K562 (cell line): ENCODE measurements at regions not wholly inside any gene's neighbourhood (a gene's known extent, or its start where the extent isn't known, plus 50 kb on each side); places are given as distances from the start of the nearest gene placed in this dataset.
A peak's percentile ranks its signal among the peaks of the same experiment; 100 is the strongest.

ENCODE experiments used
- ATAC-seq: fragments of 200-7000 bp; cut with Tn5 transposase; 3 replicates; pipeline ENCODE4 v1.9.1; 2020; ENCODE audit warnings: moderate library complexity
- BruUV-seq: library from RNA; stranded (reverse); fragments of 400-500 nt; replicated peaks from 2 replicates; lab custom pipeline; 2021; lab: Mats Ljungman, UMichigan
- CTCF ChIA-PET: fragments of 300-600 bp; formaldehyde crosslinking; extraction: SDS; loops from one replicate; lab custom pipeline; 2021; ENCODE audit warnings: low intra/inter-chr PET ratio; lab: Yijun Ruan, JAX
- POLR2A ChIA-PET: fragments of 300-600, 350-650 bp; sonication (Branson Sonifier 250); formaldehyde crosslinking; extraction: SDS; loops from one replicate; lab custom pipeline; 2021; ENCODE audit warnings: antibody characterized with exemption, inconsistent platforms; lab: Yijun Ruan, JAX
- DNase-seq, 4 experiments: peaks; one replicate each; pipeline versions ENCODE4 v3.0.0 to v3.0.0-alpha.2; 2011 to 2018; ENCODE audit warnings: low spot score in 3 of 4, mixed read lengths in 3 of 4; ENCODE audit errors: extremely low read depth in 1 of 4
- FAIRE-seq: peaks from 2 replicates; lab custom pipeline; 2011; peaks lifted over from hg19 to GRCh38; lab: Jason Lieb, UNC
- H2AFZ ChIP-seq: 2 replicates; pipeline ENCODE4 v1.6.0; 2011; ENCODE audit warnings: low read depth, low read length, control low read depth, inconsistent platforms
- H3K27ac ChIP-seq: fragments of 200-600 bp; 3 replicates; pipeline ENCODE4 v1.8.0; 2011; ENCODE audit warnings: low read depth, mild to moderate bottlenecking, control low read depth, inconsistent platforms, low read length, moderate library complexity, mixed read lengths; ENCODE audit errors: extremely low read depth
- H3K27me3 ChIP-seq, 2 experiments: fragments of 300-600 bp in 1 of 2; 2 replicates in 1 of 2; 3 replicates in 1 of 2; pipeline versions ENCODE4 v1.6.0 to v1.8.0; 2011; ENCODE audit warnings: inconsistent platforms in 2 of 2, low read length in 2 of 2, mild to moderate bottlenecking in 1 of 2, mixed read lengths in 1 of 2, moderate library complexity in 1 of 2; ENCODE audit not compliant: control insufficient read depth in 2 of 2, insufficient read depth in 2 of 2
- H3K36me3 ChIP-seq: fragments of 300-600 bp; 3 replicates; pipeline ENCODE4 v1.8.0; 2011; ENCODE audit warnings: mild to moderate bottlenecking, low read length, inconsistent platforms; ENCODE audit not compliant: control insufficient read depth, insufficient read depth
- H3K4me1 ChIP-seq, 2 experiments: fragments of 200-600 bp in 1 of 2; replicated peaks in 1 of 2; 2 replicates in 1 of 2; 3 replicates in 1 of 2; pipeline versions ENCODE4 v1.5.1 to v1.8.0; 2011; ENCODE audit warnings: inconsistent platforms in 2 of 2, low read length in 2 of 2, mild to moderate bottlenecking in 1 of 2, mixed read lengths in 1 of 2, moderate library complexity in 1 of 2; ENCODE audit not compliant: control insufficient read depth in 2 of 2, insufficient read depth in 2 of 2
- H3K4me2 ChIP-seq: 2 replicates; pipeline ENCODE4 v1.6.1; 2011; ENCODE audit warnings: low read length, control low read depth, inconsistent platforms, mixed read lengths; ENCODE audit not compliant: insufficient read depth
- H3K4me3 ChIP-seq: fragments of 200-600 bp; sonication (generic), shearing (Covaris generic); 2 replicates; pipeline ENCODE4 v1.5.1; 2016; ENCODE audit warnings: control low read depth, inconsistent platforms
- H3K79me2 ChIP-seq: fragments of 200-600 bp; 3 replicates; pipeline ENCODE4 v1.8.0; 2011; ENCODE audit warnings: low read length, inconsistent platforms; ENCODE audit not compliant: control insufficient read depth, insufficient read depth
- H3K9ac ChIP-seq, 2 experiments: 2 replicates each; pipeline versions ENCODE4 v1.6.0 to v1.6.1; 2011; ENCODE audit warnings: low read depth in 2 of 2, low read length in 2 of 2, control low read depth in 1 of 2, inconsistent platforms in 1 of 2, mild to moderate bottlenecking in 1 of 2, mixed read lengths in 1 of 2; ENCODE audit not compliant: insufficient read depth in 1 of 2
- H3K9me1 ChIP-seq: one replicate; pipeline ENCODE4 v1.6.0; 2011; ENCODE audit warnings: inconsistent platforms, mild to moderate bottlenecking, low read length, moderate library complexity; ENCODE audit not compliant: control insufficient read depth, insufficient read depth
- H3K9me3 ChIP-seq: replicated peaks from 2 replicates; pipeline ENCODE4 v1.5.1; 2011; ENCODE audit warnings: low read depth, low read length, inconsistent platforms; ENCODE audit not compliant: control insufficient read depth, insufficient read depth
- H4K20me1 ChIP-seq: replicated peaks from 2 replicates; pipeline ENCODE4 v1.6.1; 2011; ENCODE audit warnings: low read length, inconsistent platforms, mixed read lengths; ENCODE audit not compliant: control insufficient read depth, insufficient read depth
- ARHGAP35 ChIP-seq: fragments of 450-650 bp; IDR thresholded peaks from 2 replicates; pipeline ENCODE4 v1.6.1; 2018; ENCODE audit not compliant: partially characterized antibody
- BDP1 ChIP-seq: IDR thresholded peaks from 3 replicates; pipeline ENCODE4 v1.6.1; 2011; ENCODE audit not compliant: insufficient read length, insufficient read depth
- BRD4 ChIP-seq: fragments of 200-600 bp; sonication (generic); IDR thresholded peaks from 2 replicates; pipeline ENCODE4 v1.6.1; 2017; ENCODE audit warnings: inconsistent platforms
- ESRRA ChIP-seq: fragments of 450-650 bp; IDR thresholded peaks from 2 replicates; pipeline ENCODE4 v1.6.1; 2014; ENCODE audit warnings: low read depth, mild to moderate bottlenecking, moderate library complexity, borderline replicate concordance
- HNRNPK ChIP-seq: fragments of 200-400 bp; formaldehyde crosslinking; IDR thresholded peaks from one replicate; pipeline ENCODE4 v1.6.1; 2018; ENCODE audit warnings: mild to moderate bottlenecking, low read depth, low read length; ENCODE audit not compliant: poor library complexity, severe bottlenecking
- KHSRP ChIP-seq: fragments of 450-650 bp; IDR thresholded peaks from 2 replicates; pipeline ENCODE4 v1.6.1; 2017
- MAFG ChIP-seq: fragments of 450-650 bp; conservative IDR thresholded peaks from 2 replicates; pipeline ENCODE4 v1.6.1; 2016; ENCODE audit warnings: missing genetic modification characterization, missing compliant biosample characterization
- MCM3 ChIP-seq: fragments of 450-650 bp; IDR thresholded peaks from 2 replicates; pipeline ENCODE4 v1.6.1; 2016
- NEUROD1 ChIP-seq: fragments of 150-350 bp; IDR thresholded peaks from 2 replicates; pipeline ENCODE4 v1.6.1; 2014; ENCODE audit warnings: borderline replicate concordance, low read length, low read depth; ENCODE audit not compliant: partially characterized antibody
- NFE2 ChIP-seq: IDR thresholded peaks from 2 replicates; pipeline ENCODE4 v1.6.1; 2014; ENCODE audit warnings: antibody characterized with exemption, low read depth
- RBM25 ChIP-seq: fragments of 200-400 bp; formaldehyde crosslinking; IDR thresholded peaks from 2 replicates; pipeline ENCODE4 v1.6.1; 2018; ENCODE audit warnings: low read length, low read depth, moderate library complexity; ENCODE audit not compliant: severe bottlenecking
- SMAD1 ChIP-seq: fragments of 150-350 bp; IDR thresholded peaks from 2 replicates; pipeline ENCODE4 v1.6.1; 2014; ENCODE audit warnings: low read length, low read depth; ENCODE audit not compliant: partially characterized antibody
- STAG1 ChIP-seq: sonication (generic); formaldehyde crosslinking; IDR thresholded peaks from 2 replicates; pipeline ENCODE4 v1.5.0; 2020; ENCODE audit warnings: missing genetic modification reagents, borderline replicate concordance
- ZNF436 ChIP-seq: fragments of 250-450, 450-650 bp; sonication (Bioruptor Pico); formaldehyde crosslinking; IDR thresholded peaks from 2 replicates; pipeline ENCODE4 v1.7.0; 2020; ENCODE audit warnings: mild to moderate bottlenecking
- ZNF449 ChIP-seq: fragments of 250-450 bp; sonication (Bioruptor Pico); IDR thresholded peaks from 2 replicates; pipeline ENCODE4 v1.8.0; 2022; ENCODE audit warnings: moderate library complexity, mild to moderate bottlenecking, inconsistent platforms
- ZNF589 ChIP-seq: fragments of 200-800 bp; sonication (Bioruptor generic); IDR thresholded peaks from 2 replicates; pipeline ENCODE4 v1.6.1; 2016; ENCODE audit warnings: low read depth, missing genetic modification characterization, missing compliant biosample characterization
- WGBS: fragments of 100-300 bp; shearing (Covaris generic); methylation state at CpG from one replicate; pipeline ENCODE4 v1.1.6; 2016; ENCODE audit warnings: low coverage, mixed read lengths; ENCODE audit not compliant: insufficient coverage; ENCODE audit errors: missing lambda C conversion rate; 5-methylcytosine and 5-hydroxymethylcytosine counted together
- in situ Hi-C: fragments of 300-500 bp; cut with MboI; formaldehyde crosslinking; loops from 4 replicates; pipeline ENCODE4 v1.15.0; 2018; ENCODE audit warnings: inconsistent platforms, mixed read lengths
- intact Hi-C: fragments of 100-400 bp; cut with micrococcal nuclease; formaldehyde crosslinking; loops from 2 replicates; pipeline ENCODE4 v1.14.2; 2022
- TF ChIP-seq, protein P1 (sequence below): fragments of 250-450 bp; sonication (Bioruptor Pico); IDR thresholded peaks from 2 replicates; pipeline ENCODE4 v1.5.0; 2021

- intact Hi-C loops = no loop called here
Measured at GRCh38 chr5:117027384-117027783, 452.8 kb upstream of the SEMA6A start.

DNA sequence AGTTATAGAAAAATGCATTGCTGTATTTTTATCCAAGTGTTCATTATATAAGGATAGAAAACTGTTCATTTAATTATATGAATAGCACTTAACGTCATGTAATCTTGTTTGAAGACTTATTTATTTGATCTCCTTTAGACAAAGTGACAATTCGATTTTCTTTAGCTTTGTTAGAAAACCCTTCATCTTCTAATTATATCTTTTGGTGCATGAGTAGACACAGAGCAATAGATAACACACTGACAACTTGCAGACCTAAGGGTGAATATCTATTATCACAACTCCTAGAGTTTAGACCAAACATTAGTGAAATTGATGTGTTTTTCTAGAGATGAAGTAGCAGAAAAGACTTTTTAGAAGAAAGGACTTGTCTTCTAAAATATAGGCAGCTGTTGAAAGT lies 446.4 kb upstream of the SEMA6A start:
- Histone ChIP-seq H3K9me1 (no peaks in the 10 kb centered on the region), H2AFZ (no peak overlapping the region), H3K9me3 (no peaks in the 10 kb centered on the region), H3K4me3 (no peak overlapping the region), H3K27ac (no peak overlapping the region), H3K79me2 (no peaks in the 10 kb centered on the region), H4K20me1 (no peaks in the 10 kb centered on the region), H3K4me1 (no peaks in the 10 kb centered on the region), H3K27me3 (no peaks in the 10 kb centered on the region), H3K4me2 (no peak overlapping the region), H3K9ac (no peak overlapping the region), H3K36me3 (no peaks in the 10 kb centered on the region)
- FAIRE-seq (no peak), ATAC-seq (no peak), DNase-seq (no peak)
- intact Hi-C loops = no loop called here
- ChIA-PET CTCF (no interaction called here), POLR2A (no interaction called here)
- no TSS peak for BruUV-seq
- 0% methylated on average over 2 of the region's 2 CpGs for WGBS
- in situ Hi-C loops = no loop called here
- TF ChIP-seq ESRRA (no peak), RBM25 (no peak), BRD4 (no peak), NFE2 (no peak), ZNF436 (CRISPR knock-in tag) (no peak), KHSRP (no peak), HNRNPK (no peak), SMAD1 (no peak), STAG1 (CRISPR knock-in tag) (no peak), ARHGAP35 (no peak), MCM3 (no peak), BDP1 (no peak), ZNF589 (CRISPR knock-in tag) (no peak)
- TF ChIP-seq, protein P1, sequence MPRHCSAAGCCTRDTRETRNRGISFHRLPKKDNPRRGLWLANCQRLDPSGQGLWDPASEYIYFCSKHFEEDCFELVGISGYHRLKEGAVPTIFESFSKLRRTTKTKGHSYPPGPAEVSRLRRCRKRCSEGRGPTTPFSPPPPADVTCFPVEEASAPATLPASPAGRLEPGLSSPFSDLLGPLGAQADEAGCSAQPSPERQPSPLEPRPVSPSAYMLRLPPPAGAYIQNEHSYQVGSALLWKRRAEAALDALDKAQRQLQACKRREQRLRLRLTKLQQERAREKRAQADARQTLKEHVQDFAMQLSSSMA (CRISPR knock-in tag) = no peak

More at GRCh38 chr5:117027384-117027783, 452.8 kb upstream of the SEMA6A start:
- Histone ChIP-seq H3K4me2 (no peak overlapping the region), H3K9me1 (no peaks in the 10 kb centered on the region), H3K27ac (no peak overlapping the region), H4K20me1 (no peaks in the 10 kb centered on the region), H3K79me2 (no peaks in the 10 kb centered on the region), H3K4me3 (no peak overlapping the region), H3K27me3 (no peaks in the 10 kb centered on the region), H3K36me3 (no peaks in the 10 kb centered on the region), H3K4me1 (no peaks in the 10 kb centered on the region), H3K9ac (no peak overlapping the region), H2AFZ (no peak overlapping the region), H3K9me3 (no peaks in the 10 kb centered on the region)
- ChIA-PET POLR2A (no interaction called here), CTCF (no interaction called here)
- DNase-seq (no peak), FAIRE-seq (no peak), ATAC-seq (no peak)
- WGBS = 0% methylated on average over 2 of the region's 2 CpGs
- in situ Hi-C loops = no loop called here
- BruUV-seq = no TSS peak
- TF ChIP-seq ZNF449 = no peak
- 0 out of 2 replicates have a peak, but pooled peaks have one; percentile 5 for TF ChIP-seq MAFG (tag)
- no peak for TF ChIP-seq NEUROD1
- TF ChIP-seq, all 486 proteins: peak for 1
